Cardiac muscle cell (in vitro differentiated cells and primary cell): ENCODE measurements at regions not wholly inside any gene's neighbourhood (a gene's known extent, or its start where the extent isn't known, plus 50 kb on each side); places are given as distances from the start of the nearest gene placed in this dataset.

Experiments used
- DNase-seq, 2 donors: peaks; one replicate each; pipeline versions ENCODE4 v3.0.0 to v3.0.0-alpha.2; 2010 to 2017; ENCODE audit warnings: low read depth in 1 of 2, low spot score in 1 of 2
- H3K27ac ChIP-seq: fragments of 200-600 bp; sonication (generic); 2 replicates; pipeline ENCODE4 v1.5.1; 2016
- H3K27me3 ChIP-seq: fragments of 200-600 bp; sonication (generic); 2 replicates; pipeline ENCODE4 v1.6.0; 2016; ENCODE audit warnings: control low read depth
- H3K36me3 ChIP-seq: fragments of 200-600 bp; sonication (generic); 2 replicates; pipeline ENCODE4 v1.5.1; 2016; ENCODE audit warnings: control low read depth
- H3K4me1 ChIP-seq: fragments of 200-600 bp; sonication (generic); 2 replicates; pipeline ENCODE4 v1.8.1; 2017; ENCODE audit warnings: low read depth, mild to moderate bottlenecking, mixed run types
- H3K4me3 ChIP-seq: fragments of 200-600 bp; sonication (generic); 2 replicates; pipeline ENCODE4 v1.5.1; 2016; ENCODE audit warnings: mild to moderate bottlenecking
- H3K9me3 ChIP-seq: fragments of 200-600 bp; sonication (generic); 2 replicates; pipeline ENCODE4 v1.5.1; 2017; ENCODE audit warnings: low read depth, mild to moderate bottlenecking, control low read depth
- TF ChIP-seq, protein P1 (sequence below): IDR thresholded peaks from 2 replicates; pipeline ENCODE4 v1.5.1; 2012; ENCODE audit warnings: low read depth, mild to moderate bottlenecking, low read length

DNA sequence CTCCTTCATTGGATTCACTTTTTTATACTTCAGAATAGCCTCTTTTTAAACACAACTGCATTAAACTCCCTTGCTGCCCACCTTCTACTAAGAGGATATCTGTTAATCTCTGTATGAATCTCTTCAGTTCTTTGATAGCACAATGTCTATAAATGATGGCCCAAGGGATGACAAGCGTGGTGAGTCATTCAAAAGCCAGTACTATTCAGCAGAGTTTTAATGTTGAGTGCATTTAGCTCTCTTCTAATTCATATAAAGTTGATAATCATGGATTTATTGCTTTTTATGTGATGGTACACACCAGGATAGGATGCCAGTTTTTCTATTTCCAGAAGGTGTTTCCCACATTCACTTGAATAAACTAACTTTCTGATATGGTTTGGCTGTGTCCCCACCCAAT, 57.4 kb upstream of the HECTD2 start:
- H3K4me1 ChIP-seq, result no peaks in the 10 kb centered on the region
- H3K27me3 ChIP-seq, result peaks cover 68% of the 10 kb centered on the region
- H3K4me3 ChIP-seq, result no peak overlapping the region
- H3K36me3 ChIP-seq, result no peaks in the 10 kb centered on the region
- DNase-seq, result no peak
- TF ChIP-seq, protein P1, sequence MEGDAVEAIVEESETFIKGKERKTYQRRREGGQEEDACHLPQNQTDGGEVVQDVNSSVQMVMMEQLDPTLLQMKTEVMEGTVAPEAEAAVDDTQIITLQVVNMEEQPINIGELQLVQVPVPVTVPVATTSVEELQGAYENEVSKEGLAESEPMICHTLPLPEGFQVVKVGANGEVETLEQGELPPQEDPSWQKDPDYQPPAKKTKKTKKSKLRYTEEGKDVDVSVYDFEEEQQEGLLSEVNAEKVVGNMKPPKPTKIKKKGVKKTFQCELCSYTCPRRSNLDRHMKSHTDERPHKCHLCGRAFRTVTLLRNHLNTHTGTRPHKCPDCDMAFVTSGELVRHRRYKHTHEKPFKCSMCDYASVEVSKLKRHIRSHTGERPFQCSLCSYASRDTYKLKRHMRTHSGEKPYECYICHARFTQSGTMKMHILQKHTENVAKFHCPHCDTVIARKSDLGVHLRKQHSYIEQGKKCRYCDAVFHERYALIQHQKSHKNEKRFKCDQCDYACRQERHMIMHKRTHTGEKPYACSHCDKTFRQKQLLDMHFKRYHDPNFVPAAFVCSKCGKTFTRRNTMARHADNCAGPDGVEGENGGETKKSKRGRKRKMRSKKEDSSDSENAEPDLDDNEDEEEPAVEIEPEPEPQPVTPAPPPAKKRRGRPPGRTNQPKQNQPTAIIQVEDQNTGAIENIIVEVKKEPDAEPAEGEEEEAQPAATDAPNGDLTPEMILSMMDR, result no peak
- no peak overlapping the region for H3K27ac ChIP-seq
- H3K9me3 ChIP-seq, result no peaks in the 10 kb centered on the region

DNA sequence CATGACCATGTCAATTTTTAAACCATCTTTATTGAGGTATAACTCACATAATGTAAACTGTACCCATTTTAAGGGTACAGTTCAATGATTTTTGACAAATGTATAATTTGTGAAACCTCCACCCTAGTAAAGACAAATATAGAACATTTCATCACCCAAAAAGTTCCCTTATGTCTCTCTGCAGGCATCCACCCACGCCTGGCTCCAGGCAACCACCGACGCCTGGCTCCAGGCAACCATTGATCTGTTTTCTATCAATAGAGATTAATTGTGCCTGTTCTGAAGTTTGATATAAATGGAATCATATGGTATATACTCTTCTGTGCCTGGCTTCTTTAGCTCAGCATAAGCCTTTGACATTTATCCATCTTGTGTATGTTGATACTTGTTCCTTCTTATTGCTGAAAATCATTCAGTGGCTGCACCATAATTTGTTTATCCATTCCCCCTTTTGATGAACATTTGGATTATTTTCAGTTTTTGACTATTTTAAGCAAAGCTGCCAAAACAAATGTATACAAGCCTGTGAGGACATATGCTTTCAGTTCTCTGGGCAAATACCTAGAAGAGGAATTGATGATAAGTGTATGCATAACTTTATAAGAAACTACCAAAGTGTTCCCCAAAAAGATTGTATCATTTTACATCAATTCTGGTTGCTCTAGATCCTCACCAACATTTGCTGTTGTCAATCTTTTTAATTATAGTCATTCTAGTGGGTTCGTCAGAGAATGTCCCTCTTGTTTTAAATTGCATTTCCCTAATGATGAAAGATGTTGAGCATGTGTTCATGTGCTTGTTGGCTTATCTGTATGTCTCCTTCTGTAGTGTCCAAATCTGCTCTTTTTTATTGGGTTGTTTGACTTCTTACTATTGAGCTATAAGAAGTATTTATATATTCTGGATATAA, 55.7 kb upstream of the HECTD2 start:
- H3K4me3 ChIP-seq, result no peak overlapping the region

DNA sequence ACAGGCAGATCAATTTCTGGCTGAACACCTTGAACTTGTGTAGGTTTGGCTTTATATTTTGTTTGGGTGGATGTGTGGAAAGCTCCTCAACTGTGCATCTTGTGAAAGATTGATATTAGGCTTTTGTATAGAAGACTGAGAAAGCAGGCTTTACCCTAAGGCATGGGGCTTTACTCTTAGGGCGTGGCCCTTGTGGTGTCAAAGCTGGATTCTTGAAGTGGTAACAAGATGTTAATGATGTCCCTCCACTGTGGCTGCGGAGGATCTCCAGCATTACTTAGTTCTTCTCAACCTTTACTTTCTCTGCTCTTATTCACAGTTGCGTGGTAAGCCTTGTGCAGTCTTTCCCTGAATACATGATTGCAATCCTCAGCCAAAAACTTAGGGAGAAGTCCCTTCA, 54.1 kb upstream of the HECTD2 start:
- TF ChIP-seq, protein P1, result no peak
- H3K27me3 ChIP-seq, result peaks cover 85% of the 10 kb centered on the region
- DNase-seq, result no peak

More for the DNA sequence above, 55.7 kb upstream of the HECTD2 start:
- TF ChIP-seq, protein P1, result no peak
- Histone ChIP-seq H3K36me3 (no peaks in the 10 kb centered on the region), H3K4me1 (no peaks in the 10 kb centered on the region), H3K9me3 (no peaks in the 10 kb centered on the region), H3K27me3 (peaks cover 80% of the 10 kb centered on the region), H3K27ac (no peak overlapping the region)
- DNase-seq, result no peak

DNA sequence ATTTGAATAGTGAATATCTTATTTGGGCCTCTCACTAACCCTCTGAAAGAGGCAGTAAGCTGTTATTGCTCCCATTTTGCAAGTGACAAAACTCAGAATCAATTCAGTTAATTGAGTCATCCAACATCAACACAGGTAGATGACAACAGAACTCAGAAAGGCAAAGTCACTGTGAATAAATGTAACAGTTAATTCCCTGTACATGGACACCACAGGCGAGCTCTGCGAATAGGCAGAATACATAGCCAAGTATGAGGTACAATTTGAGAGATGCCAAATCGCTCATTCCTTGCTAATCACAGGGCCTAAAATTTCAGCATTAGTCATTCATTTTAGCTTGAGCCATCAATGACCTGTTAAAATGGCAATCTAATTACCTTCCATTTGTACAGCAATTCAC, 52.6 kb upstream of the HECTD2 start:
- DNase-seq, result no peak
- Histone ChIP-seq H3K4me3 (no peak overlapping the region), H3K4me1 (no peaks in the 10 kb centered on the region), H3K27me3 (peaks cover 81% of the 10 kb centered on the region), H3K9me3 (no peaks in the 10 kb centered on the region), H3K36me3 (no peaks in the 10 kb centered on the region), H3K27ac (no peak overlapping the region)
- TF ChIP-seq, protein P1, result no peak

More for the DNA sequence above, 54.1 kb upstream of the HECTD2 start:
- Histone ChIP-seq H3K36me3 (no peaks in the 10 kb centered on the region), H3K4me3 (no peak overlapping the region), H3K9me3 (no peaks in the 10 kb centered on the region), H3K27ac (no peak overlapping the region), H3K4me1 (no peaks in the 10 kb centered on the region)
